PC-3 (cell line): ENCODE measurements at regions not wholly inside any gene's neighbourhood (a gene's known extent, or its start where the extent isn't known, plus 50 kb on each side); places are given as distances from the start of the nearest gene placed in this dataset.

Source experiments
- CTCF ChIP-seq: fragments of 300-600 bp; sonication (generic); conservative IDR thresholded peaks from 2 replicates; pipeline ENCODE4 v1.5.1; 2017; ENCODE audit warnings: antibody characterized with exemption, low read depth, mild to moderate bottlenecking, low read length
- EZH2phosphoT487 ChIP-seq: fragments of 300-600 bp; sonication (generic); IDR thresholded peaks from 2 replicates; pipeline ENCODE4 v1.6.1; 2018; ENCODE audit warnings: mild to moderate bottlenecking, antibody characterized with exemption, low read length, borderline replicate concordance

DNA sequence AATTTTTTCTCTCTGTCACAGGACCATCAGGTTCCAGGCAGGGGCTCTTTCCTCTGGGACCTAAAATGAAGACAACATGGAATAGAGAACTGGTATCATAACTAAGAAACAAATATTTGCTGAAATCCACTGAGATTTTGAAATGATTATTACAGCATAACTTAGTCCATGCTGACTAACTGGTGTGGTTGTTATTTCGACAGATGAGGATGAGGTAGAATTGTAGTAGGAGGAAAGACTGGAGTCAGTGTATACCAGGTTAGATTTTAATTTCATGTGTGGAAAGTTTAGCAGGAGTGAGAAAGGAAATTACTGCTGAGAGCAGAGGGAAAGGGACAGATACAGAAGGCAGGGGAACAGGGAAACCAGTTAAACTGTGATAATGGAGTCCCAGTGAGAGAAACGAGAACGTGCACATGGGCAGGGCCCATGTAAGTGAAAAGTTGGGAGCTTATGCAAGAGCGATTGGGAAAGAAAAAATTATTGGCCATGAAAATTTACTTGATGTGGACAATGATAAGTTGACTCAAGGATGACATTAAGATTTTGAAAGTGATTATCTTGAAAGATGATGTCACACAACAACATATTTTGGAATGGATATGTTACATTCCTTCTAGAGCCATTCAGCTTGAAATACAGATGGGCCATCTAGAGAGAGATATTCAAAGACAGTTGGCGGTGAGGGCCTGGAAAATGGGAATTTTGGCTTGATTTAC, 98.7 kb upstream of the DDIT4L start:
- TF ChIP-seq CTCF: no peak
- TF ChIP-seq EZH2phosphoT487: no peak
